H1 (cell line): ENCODE measurements at regions not wholly inside any gene's neighbourhood (a gene's known extent, or its start where the extent isn't known, plus 50 kb on each side); places are given as distances from the start of the nearest gene placed in this dataset.

Source experiments
- CTCF ChIA-PET: fragments of 300-600 bp; sonication (Branson Sonifier 250); formaldehyde crosslinking; loops from one replicate; lab custom pipeline; 2021; ENCODE audit not compliant: partially characterized antibody; lab: Charles Lee
- POLR2A ChIA-PET: fragments of 300-600 bp; sonication (Branson Sonifier 250); formaldehyde crosslinking; loops from one replicate; lab custom pipeline; 2021; ENCODE audit warnings: inconsistent platforms; ENCODE audit not compliant: partially characterized antibody; lab: Charles Lee
- DNase-seq, 2 experiments: peaks; one replicate each; pipeline versions ENCODE4 v3.0.0 to v3.0.0-alpha.2; 2010 to 2022; ENCODE audit warnings: low spot score in 2 of 2, low read depth in 1 of 2, mixed read lengths in 1 of 2
- FAIRE-seq: peaks from 2 replicates; lab custom pipeline; 2011; peaks lifted over from hg19 to GRCh38; lab: Jason Lieb, UNC
- H2AFZ ChIP-seq: 2 replicates; pipeline ENCODE4 v1.8.1; 2012; ENCODE audit warnings: low read length, inconsistent platforms
- H2AK5ac ChIP-seq: 2 replicates; pipeline ENCODE4 v1.6.1; 2013; ENCODE audit warnings: low read depth, low read length
- H2BK120ac ChIP-seq: replicated peaks from 2 replicates; pipeline ENCODE3; 2013; ENCODE audit warnings: low read depth, low read length, inconsistent platforms
- H2BK12ac ChIP-seq: 2 replicates; pipeline ENCODE4 v1.6.1; 2013; ENCODE audit warnings: low read depth, low read length
- H2BK15ac ChIP-seq: 2 replicates; pipeline ENCODE4 v1.6.1; 2013; ENCODE audit warnings: low read length
- H2BK20ac ChIP-seq: 2 replicates; pipeline ENCODE4 v1.6.1; 2013; ENCODE audit warnings: low read length
- H2BK5ac ChIP-seq: 2 replicates; pipeline ENCODE4 v1.6.1; 2013; ENCODE audit warnings: low read depth, low read length
- H3K14ac ChIP-seq: 2 replicates; pipeline ENCODE4 v1.6.1; 2013; ENCODE audit warnings: inconsistent platforms; ENCODE audit not compliant: insufficient read length
- H3K18ac ChIP-seq: 2 replicates; pipeline ENCODE4 v1.6.1; 2013; ENCODE audit warnings: low read length; ENCODE audit errors: extremely low read depth
- H3K23ac ChIP-seq: 2 replicates; pipeline ENCODE4 v1.6.1; 2013; ENCODE audit warnings: inconsistent platforms; ENCODE audit not compliant: insufficient read length
- H3K23me2 ChIP-seq: 2 replicates; pipeline ENCODE4 v1.6.1; 2013; ENCODE audit warnings: low read depth, low read length
- H3K27ac ChIP-seq: 2 replicates; pipeline ENCODE4 v1.6.1; 2011; ENCODE audit warnings: low read depth, low read length, inconsistent platforms
- H3K27me3 ChIP-seq, 4 experiments: replicated peaks in 1 of 4; 1 replicate in 1 of 4; 2 replicates in 3 of 4; pipeline versions ENCODE4 v1.6.1 to v1.8.1; 2011 to 2013; ENCODE audit warnings: low read length in 3 of 4, mild to moderate bottlenecking in 3 of 4, inconsistent platforms in 2 of 4, mixed read lengths in 2 of 4, moderate library complexity in 1 of 4; ENCODE audit not compliant: control insufficient read depth in 3 of 4, insufficient read depth in 3 of 4; ENCODE audit errors: extremely low read depth in 1 of 4
- H3K36me3 ChIP-seq, 4 experiments: 2 replicates each; pipeline versions ENCODE4 v1.6.1 to v1.8.1; 2011 to 2013; ENCODE audit warnings: mild to moderate bottlenecking in 4 of 4, low read length in 3 of 4, moderate library complexity in 2 of 4, control low read depth in 1 of 4, inconsistent platforms in 1 of 4; ENCODE audit not compliant: insufficient read depth in 4 of 4, control insufficient read depth in 2 of 4
- H3K4ac ChIP-seq: replicated peaks from 2 replicates; pipeline ENCODE3; 2013; ENCODE audit warnings: low read length, low read depth, mixed read lengths, inconsistent platforms; ENCODE audit not compliant: insufficient read length
- H3K4me1 ChIP-seq, 4 experiments: replicated peaks in 1 of 4; 1 replicate in 1 of 4; 2 replicates in 3 of 4; pipeline versions ENCODE4 v1.6.1 to v1.8.1; 2011 to 2013; ENCODE audit warnings: low read length in 3 of 4, inconsistent platforms in 2 of 4, mixed read lengths in 1 of 4; ENCODE audit not compliant: insufficient read depth in 4 of 4, control insufficient read depth in 3 of 4
- H3K4me2 ChIP-seq, 2 experiments: 2 replicates each; pipeline versions ENCODE4 v1.6.1 to v1.8.1; 2011 to 2013; ENCODE audit warnings: low read depth in 2 of 2, low read length in 2 of 2, control low read depth in 1 of 2, inconsistent platforms in 1 of 2, mild to moderate bottlenecking in 1 of 2; ENCODE audit not compliant: insufficient read depth in 1 of 2
- H3K4me3 ChIP-seq, 4 experiments: fragments of 200-600, 300-600 bp in 1 of 4; sonication (generic), shearing (Covaris generic), sonication (Bioruptor Twin) in 1 of 4; 2 replicates each; pipeline versions ENCODE4 v1.5.1 to v1.8.1; 2011 to 2016; ENCODE audit warnings: low read length in 4 of 4, low read depth in 3 of 4, control low read depth in 2 of 4, inconsistent platforms in 2 of 4, mild to moderate bottlenecking in 2 of 4, mixed read lengths in 1 of 4, moderate library complexity in 1 of 4; ENCODE audit not compliant: insufficient read depth in 2 of 4; ENCODE audit errors: extremely low read depth in 1 of 4
- H3K56ac ChIP-seq: replicated peaks from 2 replicates; pipeline ENCODE3; 2013; ENCODE audit warnings: low read depth, mild to moderate bottlenecking, mixed read lengths, low read length, inconsistent platforms; ENCODE audit not compliant: insufficient read length
- H3K79me1 ChIP-seq: 2 replicates; pipeline ENCODE4 v1.6.1; 2013; ENCODE audit warnings: low read depth, low read length, control low read depth
- H3K79me2 ChIP-seq, 2 experiments: 2 replicates each; pipeline versions ENCODE4 v1.6.1 to v1.8.1; 2012 to 2013; ENCODE audit warnings: low read length in 2 of 2, mild to moderate bottlenecking in 2 of 2, inconsistent platforms in 1 of 2; ENCODE audit not compliant: insufficient read depth in 2 of 2, control insufficient read depth in 1 of 2
- H3K9ac ChIP-seq, 4 experiments: replicated peaks in 1 of 4; 1 replicate in 1 of 4; 2 replicates in 3 of 4; pipeline versions ENCODE4 v1.6.1 to v1.8.1; 2011 to 2013; ENCODE audit warnings: low read depth in 3 of 4, low read length in 3 of 4, control low read depth in 2 of 4, mild to moderate bottlenecking in 2 of 4, moderate library complexity in 2 of 4, inconsistent platforms in 1 of 4; ENCODE audit errors: extremely low read depth in 1 of 4
- H3K9me3 ChIP-seq, 2 experiments: 2 replicates each; pipeline versions ENCODE4 v1.6.1 to v1.8.1; 2012 to 2013; ENCODE audit warnings: mild to moderate bottlenecking in 2 of 2, moderate library complexity in 2 of 2, control low read depth in 1 of 2, inconsistent platforms in 1 of 2, low read depth in 1 of 2, low read length in 1 of 2, mixed read lengths in 1 of 2; ENCODE audit not compliant: insufficient read depth in 2 of 2
- H4K20me1 ChIP-seq, 2 experiments: replicated peaks in 1 of 2; 2 replicates each; pipeline versions ENCODE3 to v1.8.1; 2011 to 2013; ENCODE audit warnings: inconsistent platforms in 2 of 2, low read length in 2 of 2, mild to moderate bottlenecking in 1 of 2; ENCODE audit not compliant: insufficient read depth in 2 of 2, control insufficient read depth in 1 of 2
- H4K5ac ChIP-seq: 2 replicates; pipeline ENCODE4 v1.6.1; 2013; ENCODE audit warnings: low read length, low read depth, mixed read lengths, inconsistent platforms; ENCODE audit not compliant: insufficient read length
- H4K8ac ChIP-seq: 2 replicates; pipeline ENCODE4 v1.8.0; 2013; ENCODE audit warnings: mild to moderate bottlenecking, moderate library complexity, low read length, inconsistent platforms; ENCODE audit not compliant: insufficient read depth; ENCODE audit errors: extremely low read depth
- H4K91ac ChIP-seq: replicated peaks from 2 replicates; pipeline ENCODE3; 2013; ENCODE audit warnings: low read length, mixed read lengths, inconsistent platforms; ENCODE audit not compliant: insufficient read length
- CBX8 ChIP-seq: fragments of 300-800, 300-1000 bp; sonication (generic); IDR thresholded peaks from 2 replicates; pipeline ENCODE4 v1.7.1; 2016; ENCODE audit warnings: low read depth, low read length, borderline replicate concordance
- CHD2 ChIP-seq: IDR thresholded peaks from 2 replicates; pipeline ENCODE4 v1.6.1; 2012; ENCODE audit warnings: low read length, improper control_type of control experiment
- E2F6 ChIP-seq: IDR thresholded peaks from 2 replicates; pipeline ENCODE4 v1.6.1; 2012; ENCODE audit warnings: inconsistent platforms
- EP300 ChIP-seq, 2 experiments: IDR thresholded peaks; 1 replicate in 1 of 2; 2 replicates in 1 of 2; pipeline ENCODE4 v1.6.1; 2011 to 2012; ENCODE audit warnings: low read depth in 2 of 2, low read length in 2 of 2, mild to moderate bottlenecking in 2 of 2, borderline replicate concordance in 1 of 2, inconsistent platforms in 1 of 2, moderate library complexity in 1 of 2
- GTF2F1 ChIP-seq: IDR thresholded peaks from 2 replicates; pipeline ENCODE4 v1.6.1; 2012; ENCODE audit warnings: low read depth, low read length, improper control_type of control experiment, borderline replicate concordance
- HDAC2 ChIP-seq, 2 experiments: fragments of 300-600 bp in 1 of 2; sonication (generic) in 1 of 2; IDR thresholded peaks; 2 replicates each; pipeline ENCODE4 v1.6.1; 2011 to 2012; ENCODE audit warnings: low read depth in 2 of 2, low read length in 2 of 2, mild to moderate bottlenecking in 2 of 2, moderate library complexity in 2 of 2, borderline replicate concordance in 1 of 2, inconsistent platforms in 1 of 2
- HDAC6 ChIP-seq: IDR thresholded peaks from one replicate; pipeline ENCODE4 v1.7.1; 2012; ENCODE audit warnings: low read depth, mild to moderate bottlenecking, inconsistent platforms, low read length, moderate library complexity
- RAD21 ChIP-seq, 2 experiments: IDR thresholded peaks in 1 of 2; conservative IDR thresholded peaks in 1 of 2; 2 replicates each; pipeline ENCODE4 v1.6.1; 2011; ENCODE audit warnings: low read depth in 2 of 2, low read length in 2 of 2, improper control_type of control experiment in 1 of 2, inconsistent platforms in 1 of 2, mild to moderate bottlenecking in 1 of 2, moderate library complexity in 1 of 2
- RBBP5 ChIP-seq: IDR thresholded peaks from 2 replicates; pipeline ENCODE4 v1.7.1; 2012; ENCODE audit warnings: low read depth, mild to moderate bottlenecking, inconsistent platforms, low read length, moderate library complexity, borderline replicate concordance
- RNF2 ChIP-seq: fragments of 200-900, 300-1000 bp; sonication (generic); IDR thresholded peaks from 2 replicates; pipeline ENCODE4 v1.7.1; 2016; ENCODE audit warnings: borderline replicate concordance, low read depth, mild to moderate bottlenecking, antibody characterized with exemption, low read length; ENCODE audit not compliant: poor library complexity, severe bottlenecking; ENCODE audit errors: missing control alignments
- RXRA ChIP-seq: IDR thresholded peaks from 2 replicates; pipeline ENCODE4 v1.6.1; 2011; ENCODE audit warnings: low read depth, mild to moderate bottlenecking, low read length, moderate library complexity; ENCODE audit not compliant: insufficient read depth
- SP1 ChIP-seq: IDR thresholded peaks from 2 replicates; pipeline ENCODE4 v1.6.1; 2011; ENCODE audit warnings: low read depth, low read length
- TAF7 ChIP-seq: optimal IDR thresholded peaks from 2 replicates; pipeline ENCODE3; 2011; ENCODE audit warnings: low read depth, mild to moderate bottlenecking, inconsistent platforms, low read length, moderate library complexity, borderline replicate concordance
- WGBS, 2 experiments: shearing (Covaris generic) in 1 of 2; methylation state at CpG; one replicate each; pipeline versions ENCODE4 v1.1.6 to v1.1.7; 2013 to 2015; ENCODE audit warnings: low lambda C conversion rate in 2 of 2, mixed read lengths in 2 of 2, inconsistent platforms in 1 of 2, low coverage in 1 of 2, missing lambda C conversion rate in 1 of 2; ENCODE audit not compliant: insufficient replicate concordance in 2 of 2, insufficient coverage in 1 of 2, insufficient read length in 1 of 2; ENCODE audit errors: extremely low coverage in 1 of 2, missing lambda C conversion rate in 1 of 2; 5-methylcytosine and 5-hydroxymethylcytosine counted together

DNA sequence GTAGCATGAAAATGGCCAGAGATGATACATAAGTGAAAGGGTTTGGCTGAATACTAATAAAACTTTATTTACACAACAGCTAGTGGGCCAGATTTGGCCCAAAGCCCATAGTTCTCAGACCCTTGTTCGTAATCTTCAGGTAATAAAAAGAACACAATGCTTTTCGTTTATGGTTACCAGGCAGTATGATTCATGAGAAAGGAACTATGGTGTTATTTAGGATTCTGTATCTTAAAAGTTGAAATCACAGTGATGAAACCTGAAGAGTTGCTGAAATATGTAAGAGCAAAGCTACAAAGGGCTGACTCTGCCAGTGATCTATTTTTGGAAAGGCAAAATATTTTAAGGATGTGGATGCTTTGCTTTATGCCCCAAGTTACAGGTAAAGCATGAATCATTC is 192.7 kb downstream of the SMC2 start:
- no peak overlapping the region for H3K14ac ChIP-seq
- H3K4me1 ChIP-seq = no peaks in the 10 kb centered on the region
- no peak for FAIRE-seq
- H3K4me3 ChIP-seq = no peak overlapping the region
- no peaks in the 10 kb centered on the region for H3K79me2 ChIP-seq
- no peak overlapping the region for H2BK15ac ChIP-seq
- H3K23me2 ChIP-seq = no peaks in the 10 kb centered on the region
- no peak overlapping the region for H2BK20ac ChIP-seq
- no peak overlapping the region for H2BK120ac ChIP-seq
- no peak for DNase-seq
- no peak overlapping the region for H3K56ac ChIP-seq
- H2AFZ ChIP-seq = no peak overlapping the region
- no peaks in the 10 kb centered on the region for H3K79me1 ChIP-seq
- POLR2A ChIA-PET = no interaction called here
- no peak overlapping the region for H3K4me2 ChIP-seq
- no peak overlapping the region for H3K9ac ChIP-seq
- no peak overlapping the region for H2BK12ac ChIP-seq
- H3K9me3 ChIP-seq = no peaks in the 10 kb centered on the region
- no peak overlapping the region for H3K23ac ChIP-seq
- CTCF ChIA-PET = no interaction called here
- no peak overlapping the region for H3K27ac ChIP-seq
- no peaks in the 10 kb centered on the region for H3K36me3 ChIP-seq
- H3K27me3 ChIP-seq = no peaks in the 10 kb centered on the region
- H4K8ac ChIP-seq = no peak overlapping the region
- no peak overlapping the region for H2AK5ac ChIP-seq
- H4K91ac ChIP-seq = no peak overlapping the region
- no peaks in the 10 kb centered on the region for H4K20me1 ChIP-seq
- H3K4ac ChIP-seq = no peak overlapping the region
- no peak overlapping the region for H3K18ac ChIP-seq
- H4K5ac ChIP-seq = no peak overlapping the region
- WGBS, 2 experiments = 83% methylated on average over 2 of the region's 2 CpGs; no CpG with 5 or more reads in 1 of the 2 experiments
- H2BK5ac ChIP-seq = no peak overlapping the region
- TF ChIP-seq HDAC6 = no peak
- TF ChIP-seq CHD2 = no peak
- TF ChIP-seq TAF7 = no peak
- TF ChIP-seq GTF2F1 = no peak
- no peak for TF ChIP-seq SP1
- TF ChIP-seq RBBP5 = no peak
- no peak for TF ChIP-seq HDAC2 (IDR thresholded peaks at IDR 0.05; ENCODE audit: borderline replicate concordance in 1 of 2, low read depth in 2 of 2, low read length in 2 of 2)
- TF ChIP-seq RAD21 (IDR thresholded peaks at IDR 0.05 in 1 of 2, conservative IDR thresholded peaks at IDR 0.05 in 1 of 2; ENCODE audit: low read depth in 2 of 2, low read length in 2 of 2) = no peak
- no peak for TF ChIP-seq RXRA
- TF ChIP-seq CBX8 = no peak
- TF ChIP-seq E2F6 = no peak
- TF ChIP-seq RNF2 = no peak
- TF ChIP-seq EP300 (IDR thresholded peaks at IDR 0.05; ENCODE audit: borderline replicate concordance in 1 of 2, low read depth in 2 of 2, low read length in 2 of 2) = no peak
